ENCODE measurements at regions not wholly inside any gene's neighbourhood (a gene's known extent, or its start where the extent isn't known, plus 50 kb on each side); places are given as distances from the start of the nearest gene placed in this dataset.

GRCh38 chr7:26485367-26485934 lies 193.8 kb downstream of the SNX10 start:
- H3K27me3 ChIP-seq (ENCODE audit: control insufficient read depth, insufficient read depth, low read length) = no peaks in the 10 kb centered on the region
- no peak overlapping the region for H3K4me2 ChIP-seq (ENCODE audit: low read length)
- no peaks in the 10 kb centered on the region for H3K79me2 ChIP-seq
- H3K9ac ChIP-seq = no peak overlapping the region
- H3K4me1 ChIP-seq = peaks cover 3% of the 10 kb centered on the region
- H3K36me3 ChIP-seq (ENCODE audit: control insufficient read depth, insufficient read depth, low read length) = no peaks in the 10 kb centered on the region
- no peak for TF ChIP-seq CTCF (IDR thresholded peaks at IDR 0.05)
- H3K4me3 ChIP-seq (ENCODE audit: low read depth, low read length) = no peak overlapping the region
- no peak overlapping the region for H2AFZ ChIP-seq
- H3K9me3 ChIP-seq (ENCODE audit: control insufficient read depth, low read length) = no peaks in the 10 kb centered on the region
- no peak overlapping the region for H3K27ac ChIP-seq

DNA sequence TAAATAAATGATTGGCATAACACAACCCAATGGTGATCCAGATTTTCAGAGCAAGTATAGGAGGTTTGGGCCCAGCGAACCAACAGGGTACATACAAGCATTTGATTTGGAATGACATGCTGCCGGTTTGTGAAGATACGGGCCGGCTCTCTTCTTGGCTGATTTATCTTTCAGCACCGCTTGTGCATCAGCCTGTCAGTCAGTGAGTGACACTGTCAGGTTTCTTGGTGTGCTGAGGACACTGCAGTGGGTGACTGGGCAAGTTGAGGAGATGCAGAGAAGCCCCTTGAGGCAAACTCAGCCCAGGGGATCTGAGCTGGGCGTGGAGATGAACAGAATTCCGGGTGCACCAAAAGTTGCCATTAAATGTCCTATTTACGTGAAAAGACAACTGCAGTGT lies 194.5 kb downstream of the SNX10 start:
- TF ChIP-seq CTCF (IDR thresholded peaks at IDR 0.05) = no peak
- no peak overlapping the region for H3K27ac ChIP-seq
- H3K4me2 ChIP-seq (ENCODE audit: low read length) = no peak overlapping the region
- H3K9ac ChIP-seq = no peak overlapping the region
- no peaks in the 10 kb centered on the region for H3K27me3 ChIP-seq (ENCODE audit: control insufficient read depth, insufficient read depth, low read length)
- no peak overlapping the region for H3K4me3 ChIP-seq (ENCODE audit: low read depth, low read length)
- no peaks in the 10 kb centered on the region for H3K9me3 ChIP-seq (ENCODE audit: control insufficient read depth, low read length)
- no peaks in the 10 kb centered on the region for H3K36me3 ChIP-seq (ENCODE audit: control insufficient read depth, insufficient read depth, low read length)
- peaks cover 9% of the 10 kb centered on the region for H3K4me1 ChIP-seq
- no peak overlapping the region for H2AFZ ChIP-seq
- H3K79me2 ChIP-seq = no peaks in the 10 kb centered on the region

DNA sequence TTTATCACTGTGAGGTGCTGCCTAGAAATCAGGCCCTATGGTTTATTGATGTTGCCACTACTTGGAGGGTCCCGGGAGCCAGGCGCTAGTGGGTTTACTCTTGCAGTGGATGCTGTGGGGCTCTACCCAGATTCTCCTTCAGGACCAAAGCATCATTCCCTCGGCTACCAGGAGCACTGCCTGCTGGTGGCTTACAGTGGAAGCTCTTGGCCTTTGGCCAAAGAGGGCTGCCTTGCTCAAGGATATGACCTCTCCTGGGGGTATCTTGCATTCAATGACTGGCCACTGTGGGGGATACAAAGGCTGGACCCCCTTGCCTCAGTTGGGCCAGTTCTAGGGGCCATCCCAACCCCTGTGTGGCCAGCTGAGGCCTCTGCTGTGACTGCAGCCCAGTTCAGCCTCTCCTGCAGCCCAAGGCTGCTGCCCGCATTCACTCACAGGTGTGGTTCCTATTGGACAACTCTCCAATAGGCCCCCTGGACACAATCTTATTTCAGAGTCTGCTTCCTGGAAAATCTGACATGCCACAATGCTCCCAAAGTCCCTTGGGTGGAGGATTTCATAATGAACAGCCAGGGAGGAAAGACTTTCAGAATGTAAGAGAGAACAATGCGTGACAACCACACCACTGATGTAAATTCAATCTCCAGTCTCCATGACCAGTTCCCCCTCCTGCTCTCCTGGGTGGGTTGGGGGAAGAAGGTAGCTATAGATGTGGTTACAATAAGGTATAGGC lies 196.3 kb downstream of the SNX10 start:
- Histone ChIP-seq H3K4me2 (ENCODE audit: low read length) (no peak overlapping the region), H3K9me3 (ENCODE audit: control insufficient read depth, low read length) (no peaks in the 10 kb centered on the region), H3K4me1 (peaks cover 9% of the 10 kb centered on the region), H3K9ac (no peak overlapping the region), H3K27ac (no peak overlapping the region), H2AFZ (no peak overlapping the region), H3K36me3 (ENCODE audit: control insufficient read depth, insufficient read depth, low read length) (no peaks in the 10 kb centered on the region), H3K79me2 (no peaks in the 10 kb centered on the region), H3K4me3 (ENCODE audit: low read depth, low read length) (no peak overlapping the region), H3K27me3 (ENCODE audit: control insufficient read depth, insufficient read depth, low read length) (no peaks in the 10 kb centered on the region)
- no peak for TF ChIP-seq CTCF (IDR thresholded peaks at IDR 0.05)

DNA sequence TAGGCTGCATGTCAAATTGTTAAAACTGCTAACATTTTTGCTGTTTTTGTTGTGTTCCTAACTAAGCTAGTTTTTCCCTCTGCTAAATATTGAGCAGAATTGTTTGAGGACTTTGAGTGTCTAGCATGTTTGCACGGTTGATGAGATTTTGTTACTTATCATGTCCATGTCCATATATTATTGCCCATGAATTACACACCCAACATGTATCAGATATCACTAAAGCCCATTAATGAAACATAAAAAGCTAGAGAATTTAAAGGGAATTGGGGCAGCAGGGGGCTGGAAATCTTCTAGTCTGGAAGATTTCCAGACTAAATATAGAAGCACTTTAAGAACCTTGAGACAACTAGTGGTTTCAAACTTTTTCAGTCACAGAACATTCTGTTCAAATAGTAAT lies 197.7 kb downstream of the SNX10 start:
- H3K79me2 ChIP-seq = no peaks in the 10 kb centered on the region
- no peak overlapping the region for H2AFZ ChIP-seq
- no peaks in the 10 kb centered on the region for H3K27me3 ChIP-seq (ENCODE audit: control insufficient read depth, insufficient read depth, low read length)
- H3K4me1 ChIP-seq = peaks cover 9% of the 10 kb centered on the region
- H3K27ac ChIP-seq = no peak overlapping the region
- no peak for TF ChIP-seq CTCF (IDR thresholded peaks at IDR 0.05)
- H3K4me3 ChIP-seq (ENCODE audit: low read depth, low read length) = no peak overlapping the region
- H3K36me3 ChIP-seq (ENCODE audit: control insufficient read depth, insufficient read depth, low read length) = no peaks in the 10 kb centered on the region
- H3K4me2 ChIP-seq (ENCODE audit: low read length) = no peak overlapping the region
- no peaks in the 10 kb centered on the region for H3K9me3 ChIP-seq (ENCODE audit: control insufficient read depth, low read length)
- H3K9ac ChIP-seq = no peak overlapping the region

Data from parathyroid adenoma (tissue), 2 donors.